ENCODE measurements at regions not wholly inside any gene's neighbourhood (a gene's known extent, or its start where the extent isn't known, plus 50 kb on each side); places are given as distances from the start of the nearest gene placed in this dataset.

- no peak for DNase-seq
Measured at GRCh38 chr12:94777936-94778335, 127.6 kb upstream of the TMCC3 start.

DNA sequence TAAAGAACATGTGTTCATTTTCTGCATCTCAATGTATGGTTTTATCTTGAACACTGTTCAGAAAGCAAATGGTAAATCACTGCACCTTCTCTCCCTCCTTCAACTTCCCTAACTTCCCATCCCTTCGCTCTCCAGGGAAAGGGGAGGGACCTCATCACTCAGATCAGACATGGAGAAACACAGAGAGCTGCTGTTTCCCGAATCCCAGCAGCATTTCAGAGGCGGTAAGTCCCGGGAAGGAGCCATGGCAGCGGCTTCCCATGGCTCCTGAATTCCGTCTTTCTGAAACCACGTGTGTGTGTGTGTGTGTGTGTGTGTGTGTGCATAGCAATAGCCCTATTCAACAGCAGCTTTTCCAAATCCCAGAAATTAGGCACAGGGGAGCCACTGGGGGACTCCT is 125.4 kb upstream of the TMCC3 start:
- no peak for DNase-seq

DNA sequence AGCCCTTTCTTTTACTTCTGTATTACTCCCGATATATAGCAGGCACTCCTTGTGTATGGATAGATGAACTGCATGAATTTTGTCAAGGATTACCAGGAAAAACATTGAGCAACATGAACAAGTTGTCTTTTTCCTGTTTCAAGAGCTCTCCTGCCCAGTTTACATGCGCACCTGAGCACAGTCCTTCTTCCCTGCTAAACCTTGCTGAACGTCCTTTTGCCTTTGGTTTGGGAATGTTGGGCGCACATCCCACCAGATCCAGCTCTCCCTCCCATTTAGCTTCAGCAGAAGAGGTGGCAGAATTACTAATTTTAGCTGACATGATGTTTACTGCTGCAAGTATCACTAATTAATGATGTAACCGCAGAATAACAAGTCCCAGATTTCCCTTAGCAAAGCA is 121.4 kb upstream of the TMCC3 start:
- no peak for DNase-seq

DNA sequence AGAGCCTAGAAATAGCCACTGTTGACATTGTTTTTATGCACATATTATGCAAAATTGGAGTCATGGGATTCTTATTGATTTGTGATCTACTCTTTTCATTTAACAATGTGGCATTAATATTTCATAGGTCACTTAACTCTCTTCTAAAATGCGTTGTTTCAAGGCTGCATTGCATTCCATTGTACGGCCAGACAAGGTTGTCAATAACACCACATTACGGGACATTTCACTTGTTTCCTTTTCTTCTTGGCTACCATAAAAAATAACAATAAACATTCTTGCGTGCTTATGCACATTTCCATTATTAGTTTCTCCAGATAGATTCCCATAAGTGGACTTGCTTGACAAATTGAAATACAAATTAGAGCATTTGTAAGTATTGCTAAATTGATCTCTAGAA is 120.8 kb upstream of the TMCC3 start:
- no peak for DNase-seq

DNA sequence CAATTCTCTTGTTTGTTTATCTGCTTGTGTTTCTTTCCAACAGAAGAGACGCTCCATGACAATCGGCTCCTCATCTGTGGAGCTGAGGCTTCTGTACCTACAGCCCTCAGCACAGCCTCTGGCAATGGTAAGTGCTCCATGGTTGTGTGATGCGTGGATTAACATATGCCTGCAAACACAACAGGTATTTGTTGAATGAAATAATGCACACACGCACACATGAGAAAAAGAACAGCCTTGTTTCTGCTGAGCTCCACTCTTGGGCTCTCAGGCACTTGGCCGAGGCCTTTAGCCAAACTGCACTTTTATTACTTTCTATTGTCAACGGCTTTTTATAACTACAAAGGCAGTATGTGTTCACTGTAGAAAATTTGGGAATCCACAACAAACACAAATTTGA is 120.4 kb upstream of the TMCC3 start:
- DNase-seq: no peak

- no peak for DNase-seq
Measured at GRCh38 chr12:94769776-94770759, 119.7 kb upstream of the TMCC3 start.

- no peak for DNase-seq
Measured at GRCh38 chr12:94769047-94769420, 118.7 kb upstream of the TMCC3 start.

GRCh38 chr12:94768398-94769046 is 118.2 kb upstream of the TMCC3 start:
- no peak for DNase-seq

DNA sequence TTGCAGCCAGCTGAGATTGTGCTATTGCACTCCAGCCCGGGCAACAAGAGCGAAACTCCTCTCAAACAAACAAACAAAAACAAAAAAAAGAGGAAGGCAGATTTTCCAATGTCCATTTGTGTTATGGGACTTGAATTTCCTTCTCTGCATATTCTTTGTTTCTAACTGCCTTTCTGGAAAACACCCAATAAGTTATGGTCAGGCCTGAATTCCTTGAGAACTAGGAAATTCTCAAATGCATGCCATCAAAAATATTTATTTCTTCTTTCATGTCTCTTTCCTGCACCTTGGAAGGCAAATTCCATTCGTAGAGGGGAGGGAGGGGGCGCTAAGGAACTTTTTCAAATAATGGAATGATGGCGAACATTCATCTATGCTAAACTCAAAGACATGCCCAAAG is 117.6 kb upstream of the TMCC3 start:
- no peak for DNase-seq

DNA sequence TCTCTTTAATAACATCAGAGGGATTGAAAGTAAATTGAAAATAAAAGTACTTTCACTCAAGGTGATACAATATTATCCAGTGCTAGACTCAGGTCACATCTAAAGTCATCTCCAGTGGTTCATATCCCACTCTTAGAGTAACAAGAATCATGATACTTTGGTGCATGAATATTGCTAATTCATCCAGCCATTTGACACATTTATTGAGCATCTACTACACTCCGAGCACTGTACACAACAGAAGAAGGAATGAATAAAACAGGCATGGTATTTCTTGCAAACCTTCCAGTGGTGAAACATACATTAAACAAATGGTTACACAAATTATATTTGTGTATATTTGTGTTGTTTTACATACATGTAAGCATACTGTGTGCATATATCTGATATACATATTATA is 116.0 kb upstream of the TMCC3 start:
- no peak for DNase-seq

DNA sequence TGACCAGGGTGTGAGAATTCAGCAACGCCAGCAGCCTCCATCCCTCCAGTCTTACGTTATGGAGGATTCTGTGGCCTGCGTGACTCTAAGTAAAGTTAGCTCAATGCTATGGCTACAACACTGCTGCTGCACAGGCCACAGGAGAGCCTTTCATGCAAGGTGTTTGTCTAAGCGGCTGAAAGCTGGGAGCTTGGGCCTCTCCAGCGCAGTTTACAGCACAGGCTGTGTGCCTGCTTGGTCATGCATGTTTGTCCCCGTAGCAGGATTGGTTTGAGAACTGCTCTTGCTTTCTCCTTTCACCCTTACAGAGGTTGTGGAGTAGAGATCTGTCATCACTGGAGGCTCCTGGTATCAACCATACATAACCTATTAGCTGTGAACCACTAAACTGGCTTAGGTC is 113.1 kb upstream of the TMCC3 start:
- no peak for DNase-seq

GRCh38 chr12:94762943-94763342 is 112.6 kb upstream of the TMCC3 start:
- DNase-seq: no peak

DNA sequence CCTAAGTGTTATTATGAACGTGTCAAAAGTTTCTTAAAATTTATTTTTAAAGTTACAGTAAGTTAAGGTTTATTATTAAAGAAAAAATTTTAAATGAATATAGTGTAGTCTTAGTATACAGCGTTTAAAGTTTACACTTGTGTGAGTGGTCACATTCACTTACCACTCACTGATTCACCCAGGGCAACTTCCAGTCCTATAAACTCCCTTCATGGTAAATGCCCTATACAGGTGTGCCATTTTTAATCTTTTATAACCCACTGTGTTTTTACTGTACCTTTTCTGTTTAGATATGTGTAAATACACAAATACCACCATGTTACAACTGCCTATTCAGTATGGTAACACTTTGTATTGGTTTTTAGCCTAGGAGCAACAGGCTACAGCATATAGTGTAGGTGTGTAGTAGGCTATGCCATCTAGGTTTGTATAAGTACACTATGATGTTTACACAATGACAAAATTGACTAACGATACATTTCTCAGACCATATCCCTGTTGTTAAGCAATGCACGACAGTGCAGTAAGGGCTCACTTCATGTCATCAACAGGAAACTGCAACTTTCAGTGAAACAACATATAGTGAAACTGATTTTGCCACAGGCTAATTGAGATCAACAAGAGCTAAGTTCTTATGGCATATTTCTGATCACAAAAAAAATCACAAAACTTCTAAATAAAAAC is 112.0 kb upstream of the TMCC3 start:
- no peak for DNase-seq

GRCh38 chr12:94761559-94761958 is 111.2 kb upstream of the TMCC3 start:
- no peak for DNase-seq

DNA sequence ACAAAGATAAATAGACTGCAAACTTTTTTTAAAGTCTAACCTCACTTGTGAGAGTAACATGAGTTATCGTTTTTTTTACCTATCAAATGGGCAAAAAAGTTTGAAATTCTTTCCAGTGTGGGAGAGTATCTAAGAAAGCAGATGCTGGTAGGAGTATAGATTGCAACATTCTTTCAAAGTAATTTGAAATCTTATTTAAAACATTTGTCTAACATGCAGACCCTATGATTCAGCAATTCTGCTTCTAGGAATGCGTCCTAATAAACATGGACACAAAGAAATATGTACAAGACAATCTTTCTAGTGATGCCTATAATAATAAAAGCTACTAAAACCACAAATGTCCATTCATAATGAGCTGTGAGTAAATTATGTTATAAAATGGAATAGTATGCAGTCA is 110.4 kb upstream of the TMCC3 start:
- DNase-seq: no peak

DNA sequence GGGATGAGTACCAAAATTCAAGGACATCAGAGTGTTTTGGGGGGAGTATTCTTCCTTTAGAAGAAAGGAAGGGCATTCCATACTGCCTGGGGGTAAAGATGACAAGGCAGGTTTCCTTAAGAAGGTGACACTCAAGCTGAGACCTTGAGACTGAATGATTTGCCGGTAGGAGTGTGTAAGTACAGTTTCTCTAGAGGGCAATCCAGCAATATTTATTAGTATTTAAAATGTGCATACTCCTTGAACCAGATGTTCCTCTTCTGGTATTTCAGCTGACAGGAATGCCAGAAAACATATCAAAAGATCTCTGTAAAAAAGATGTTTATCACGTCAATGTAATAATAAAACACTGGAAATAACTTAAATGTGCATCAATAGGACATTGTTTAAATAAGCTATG is 106.4 kb upstream of the TMCC3 start:
- DNase-seq: no peak

DNA sequence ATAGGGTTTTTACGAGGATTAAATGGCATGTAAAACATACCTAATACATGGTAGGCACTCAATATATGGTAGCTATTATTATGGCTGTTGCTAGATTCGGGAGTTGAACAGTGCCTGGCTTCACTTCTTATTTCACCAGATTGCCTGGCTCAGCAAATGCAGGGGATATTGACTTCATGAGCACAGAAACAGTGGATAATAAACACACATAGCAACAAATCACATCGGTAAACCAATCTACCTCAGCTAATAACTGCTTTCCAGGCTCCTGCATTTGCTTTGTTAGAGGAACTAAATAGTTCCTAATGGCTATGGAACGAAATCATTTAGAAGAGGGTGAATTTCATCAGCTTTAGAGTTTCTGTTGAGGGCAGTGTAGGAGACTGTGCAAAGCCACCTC is 105.2 kb upstream of the TMCC3 start:
- no peak for DNase-seq

GRCh38 chr12:94754653-94755052 is 104.3 kb upstream of the TMCC3 start:
- DNase-seq: no peak

DNA sequence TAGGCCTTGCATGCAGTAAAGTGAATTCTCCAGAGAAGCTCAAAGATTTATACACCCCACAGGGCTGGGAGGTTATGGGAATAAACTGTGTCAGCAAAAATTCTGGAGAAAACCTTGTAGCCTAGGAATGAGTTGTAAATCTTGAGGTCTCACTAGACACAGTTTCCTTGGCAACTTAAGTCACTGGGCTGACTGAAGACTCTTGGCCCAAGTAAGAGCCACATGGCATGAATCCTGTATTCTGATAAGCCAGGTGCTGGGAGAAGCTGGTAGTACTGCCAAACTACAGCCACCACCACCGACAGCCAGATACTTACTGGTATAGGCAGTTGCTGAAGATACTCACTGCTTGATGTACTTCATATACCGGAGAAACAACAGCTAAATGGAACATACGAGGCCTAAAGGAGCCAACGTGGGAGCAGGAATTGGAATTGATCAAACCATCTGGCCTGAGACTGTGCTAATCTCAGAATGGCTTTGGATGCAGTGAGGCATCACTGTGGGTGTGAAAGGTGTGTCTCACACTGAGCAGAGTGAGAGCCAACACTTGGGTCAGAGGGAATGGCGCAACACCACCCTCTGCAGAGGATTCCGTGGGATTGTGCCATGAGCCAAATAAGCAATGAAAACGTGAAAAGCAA is 102.8 kb upstream of the TMCC3 start:
- no peak for DNase-seq

- DNase-seq: no peak
Measured at GRCh38 chr12:94750864-94751263, 100.5 kb upstream of the TMCC3 start.

DNA sequence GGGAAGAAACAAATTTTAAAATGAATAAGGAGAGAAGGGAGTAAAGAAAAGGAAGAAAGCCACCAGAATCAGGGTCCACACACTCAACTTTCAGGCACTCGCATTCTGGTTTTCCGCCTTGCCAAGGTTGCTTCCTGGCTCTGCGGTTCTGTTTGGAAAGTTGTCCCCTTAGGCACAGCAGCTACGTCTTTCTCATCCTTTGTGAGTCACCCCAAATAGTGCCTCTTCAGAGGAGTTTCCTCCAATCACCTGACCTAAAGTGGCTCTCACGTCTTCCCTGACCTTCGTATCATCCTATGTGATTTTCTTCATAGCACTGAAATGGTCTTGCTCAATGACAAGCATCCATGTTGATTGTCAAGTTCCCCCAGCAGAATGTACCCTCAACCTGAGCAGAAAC is 99.5 kb upstream of the TMCC3 start:
- DNase-seq: no peak

DNA sequence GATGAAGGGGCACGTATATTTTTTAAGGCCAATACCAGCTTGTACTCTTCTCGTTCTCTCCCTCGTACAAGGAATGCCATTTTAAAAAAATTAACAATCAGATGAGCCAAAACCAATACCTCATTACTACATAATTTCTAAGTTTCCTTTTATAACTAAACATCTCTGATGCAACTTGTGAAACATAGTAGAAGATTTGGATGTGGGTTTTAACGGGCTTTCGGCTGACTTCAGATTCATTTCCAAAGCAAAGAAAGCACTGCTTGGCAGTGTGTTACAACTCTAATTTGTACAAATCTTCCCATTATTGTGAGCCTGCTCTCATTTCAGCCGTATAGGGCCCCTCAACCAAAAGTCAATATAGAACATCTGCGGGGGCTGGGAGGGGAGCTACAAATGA is 99.1 kb upstream of the TMCC3 start:
- no peak for DNase-seq

GRCh38 chr12:94748726-94749421 is 98.5 kb upstream of the TMCC3 start:
- no peak for DNase-seq

All from DMS79 treated with DMSO at 0.1 percent for 48 hours (cell line).